SK-N-SH treated with all-trans-retinoic acid at 6 μM for 48 hours (cell line): ENCODE measurements at regions not wholly inside any gene's neighbourhood (a gene's known extent, or its start where the extent isn't known, plus 50 kb on each side); places are given as distances from the start of the nearest gene placed in this dataset.

Experiments
- CSRNP3 ChIP-seq: fragments of 250-450 bp; sonication (Bioruptor Pico); IDR thresholded peaks from 2 replicates; pipeline ENCODE4 v1.5.1; 2021; ENCODE audit warnings: mild to moderate bottlenecking, moderate library complexity
- POU6F1 ChIP-seq: fragments of 250-450 bp; sonication (Bioruptor Pico); IDR thresholded peaks from 2 replicates; pipeline ENCODE4 v1.8.0; 2021; ENCODE audit warnings: low read depth, mild to moderate bottlenecking, moderate library complexity, borderline replicate concordance
- RARB ChIP-seq: fragments of 250-450 bp; sonication (Bioruptor Pico); IDR thresholded peaks from 2 replicates; pipeline ENCODE4 v1.8.0; 2021; ENCODE audit warnings: mild to moderate bottlenecking, moderate library complexity

GRCh38 chr16:26335236-26335853 lies 643.6 kb downstream of the HS3ST4 start:
- no peak for TF ChIP-seq CSRNP3
- no peak for TF ChIP-seq RARB
- TF ChIP-seq POU6F1 (CRISPR knock-in tag), result no peak
